HUES64 (cell line): ENCODE measurements at regions not wholly inside any gene's neighbourhood (a gene's known extent, or its start where the extent isn't known, plus 50 kb on each side); places are given as distances from the start of the nearest gene placed in this dataset.

ENCODE experiments used
- H3K27ac ChIP-seq: 2 replicates; pipeline ENCODE4 v1.7.0; 2013; ENCODE audit warnings: low read depth, low read length, inconsistent platforms
- H3K27me3 ChIP-seq: 2 replicates; pipeline ENCODE4 v1.6.1; 2013; ENCODE audit warnings: mild to moderate bottlenecking, low read length; ENCODE audit not compliant: insufficient read depth
- H3K36me3 ChIP-seq: 2 replicates; pipeline ENCODE4 v1.6.1; 2013; ENCODE audit warnings: mild to moderate bottlenecking, low read length; ENCODE audit not compliant: insufficient read depth
- H3K4me1 ChIP-seq: 2 replicates; pipeline ENCODE4 v1.6.1; 2013; ENCODE audit warnings: mild to moderate bottlenecking, low read length, moderate library complexity; ENCODE audit not compliant: insufficient read depth
- H3K4me3 ChIP-seq: 2 replicates; pipeline ENCODE4 v1.5.1; 2013; ENCODE audit warnings: mild to moderate bottlenecking, low read length, moderate library complexity
- H3K9ac ChIP-seq: 2 replicates; pipeline ENCODE4 v1.6.1; 2013; ENCODE audit warnings: mild to moderate bottlenecking, low read depth, low read length
- H3K9me3 ChIP-seq: 2 replicates; pipeline ENCODE4 v1.6.1; 2013; ENCODE audit warnings: low read depth, low read length; ENCODE audit not compliant: insufficient read depth
- WGBS: fragments of 150-250, 120-280 bp; methylation state at CpG from one replicate; pipeline ENCODE4 v1.1.7; 2013; ENCODE audit warnings: missing lambda C conversion rate; 5-methylcytosine and 5-hydroxymethylcytosine counted together

DNA sequence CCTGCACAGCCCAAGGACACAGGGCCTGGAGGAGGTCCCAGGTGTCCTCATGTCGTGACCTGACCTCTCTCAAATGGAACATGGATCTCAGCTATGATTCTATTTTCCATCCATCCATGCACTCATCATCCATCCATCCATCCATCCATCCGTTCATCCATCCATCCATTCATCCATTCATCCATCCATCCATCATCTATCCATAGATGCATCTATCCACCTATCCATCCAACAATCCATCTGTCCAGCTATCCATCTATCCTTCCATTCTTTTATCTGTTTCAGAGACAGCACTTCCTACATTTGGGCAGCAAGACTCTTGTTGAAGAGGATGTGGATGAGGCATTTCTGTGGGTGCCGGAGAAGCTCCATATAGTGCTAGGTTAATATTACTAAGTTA lies 86.7 kb downstream of the SCGB2B2 start:
- WGBS = 66% methylated on average over 2 of the region's 3 CpGs
- peaks cover 10% of the 10 kb centered on the region; the same call in 1 of the 2 replicates for H3K9me3 ChIP-seq

DNA sequence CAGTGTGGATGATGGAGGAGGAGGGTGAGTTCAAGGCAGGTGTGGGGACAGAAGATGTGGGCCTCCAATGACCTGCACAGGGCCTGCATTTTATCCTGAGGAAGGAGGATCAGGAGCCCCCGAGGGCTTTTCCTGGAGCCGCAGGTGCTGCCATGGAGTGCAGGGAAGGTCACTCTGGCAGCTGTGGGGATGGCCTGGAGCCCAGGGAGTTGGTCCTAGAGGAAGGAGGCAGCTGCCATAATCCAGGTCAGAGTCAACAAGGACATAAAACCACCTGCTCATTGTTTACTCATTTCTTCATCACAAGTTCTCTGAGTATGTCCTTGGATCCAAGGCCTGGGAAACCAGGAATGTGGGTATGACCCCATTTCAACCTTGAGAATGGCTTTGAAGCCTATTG lies 87.2 kb downstream of the SCGB2B2 start:
- 89% methylated on average over 2 of the region's 2 CpGs for WGBS
- Histone ChIP-seq H3K27me3 (no peaks in the 10 kb centered on the region), H3K9me3 (peaks cover 10% of the 10 kb centered on the region; the same call in 1 of the 2 replicates), H3K9ac (no peak overlapping the region), H3K36me3 (no peaks in the 10 kb centered on the region), H3K27ac (no peak overlapping the region), H3K4me3 (no peak overlapping the region), H3K4me1 (no peaks in the 10 kb centered on the region)

More for the DNA sequence above, 86.7 kb downstream of the SCGB2B2 start:
- Histone ChIP-seq H3K9ac (no peak overlapping the region), H3K4me1 (no peaks in the 10 kb centered on the region), H3K27ac (no peak overlapping the region), H3K27me3 (no peaks in the 10 kb centered on the region), H3K36me3 (no peaks in the 10 kb centered on the region), H3K4me3 (no peak overlapping the region)

DNA sequence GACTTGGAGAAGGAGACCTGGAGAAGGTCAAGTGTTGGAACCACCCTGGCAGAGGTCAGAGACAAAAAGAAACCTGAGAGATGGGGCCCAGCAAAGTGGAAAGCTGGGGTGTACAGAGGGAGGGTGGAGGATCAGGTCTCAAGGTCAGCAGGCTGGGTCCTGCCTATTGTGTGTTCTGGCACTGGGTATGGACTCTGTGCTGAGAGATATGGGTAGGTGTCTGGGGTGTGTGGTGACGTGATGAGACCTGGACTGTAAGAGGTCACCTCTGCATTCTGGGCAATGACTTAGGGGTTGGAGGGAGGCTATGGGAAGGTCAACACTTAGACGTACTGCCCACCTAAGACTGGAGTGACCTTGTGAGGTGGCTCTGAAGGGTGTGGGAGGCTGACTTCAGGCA lies 88.1 kb downstream of the SCGB2B2 start:
- no peaks in the 10 kb centered on the region for H3K27me3 ChIP-seq
- no peak overlapping the region for H3K27ac ChIP-seq
- H3K4me3 ChIP-seq = no peak overlapping the region
- H3K36me3 ChIP-seq = no peaks in the 10 kb centered on the region
- no peaks in the 10 kb centered on the region for H3K4me1 ChIP-seq
- H3K9me3 ChIP-seq = peaks cover 10% of the 10 kb centered on the region; the same call in 1 of the 2 replicates
- WGBS = 87% methylated on average over 2 of the region's 2 CpGs
- no peak overlapping the region for H3K9ac ChIP-seq

DNA sequence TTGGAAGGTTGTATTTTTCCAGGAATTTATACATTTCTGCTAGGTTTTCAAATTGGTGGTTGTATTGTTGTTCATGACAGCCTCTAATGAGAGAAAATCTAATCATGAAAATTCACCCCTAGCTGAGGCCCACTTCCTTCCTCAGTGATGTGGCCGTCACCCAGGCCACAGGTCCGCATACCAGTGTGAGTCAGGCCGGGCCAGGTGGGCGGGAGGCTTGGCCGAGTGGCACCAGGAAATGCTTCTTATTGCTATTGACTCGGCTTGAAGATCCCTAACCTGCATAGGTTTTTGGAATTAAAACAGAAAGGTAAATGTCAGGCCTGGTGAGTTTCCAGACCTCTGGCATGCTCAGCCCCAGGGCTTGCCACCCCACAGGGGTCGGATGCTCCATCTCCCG lies 88.7 kb downstream of the SCGB2B2 start:
- WGBS = 81% methylated on average over 8 of the region's 8 CpGs
- peaks cover 10% of the 10 kb centered on the region; the same call in 1 of the 2 replicates for H3K9me3 ChIP-seq
- no peak overlapping the region for H3K4me3 ChIP-seq

DNA sequence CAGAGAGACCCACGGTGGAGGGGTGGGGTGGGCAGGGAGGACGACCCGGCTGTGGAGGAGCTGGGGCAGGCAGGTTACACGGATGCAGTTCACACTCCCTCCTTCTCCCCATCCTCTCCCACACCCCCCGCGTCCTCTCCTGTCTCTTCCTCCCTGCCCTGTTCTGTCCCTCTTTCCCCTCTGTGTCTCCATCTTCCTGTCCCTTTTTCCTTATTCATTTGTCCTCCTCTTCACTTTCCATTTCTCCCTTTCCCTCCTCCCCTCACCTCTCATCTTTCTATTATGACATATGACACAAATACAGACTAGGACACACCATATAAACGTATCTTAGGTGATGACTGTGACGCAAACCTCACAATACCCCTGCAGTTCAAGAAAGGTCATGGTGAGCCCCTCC lies 96.6 kb downstream of the SCGB2B2 start:
- no peaks in the 10 kb centered on the region for H3K4me1 ChIP-seq
- no peak overlapping the region for H3K9ac ChIP-seq
- no peak overlapping the region for H3K4me3 ChIP-seq
- no peaks in the 10 kb centered on the region for H3K36me3 ChIP-seq
- 72% methylated on average over 8 of the region's 8 CpGs for WGBS
- no peak overlapping the region for H3K27ac ChIP-seq
- H3K9me3 ChIP-seq = no peaks in the 10 kb centered on the region
- peaks cover 33% of the 10 kb centered on the region for H3K27me3 ChIP-seq

More for the DNA sequence above, 88.7 kb downstream of the SCGB2B2 start:
- Histone ChIP-seq H3K4me1 (no peaks in the 10 kb centered on the region), H3K27me3 (no peaks in the 10 kb centered on the region), H3K36me3 (no peaks in the 10 kb centered on the region), H3K27ac (no peak overlapping the region), H3K9ac (no peak overlapping the region)

DNA sequence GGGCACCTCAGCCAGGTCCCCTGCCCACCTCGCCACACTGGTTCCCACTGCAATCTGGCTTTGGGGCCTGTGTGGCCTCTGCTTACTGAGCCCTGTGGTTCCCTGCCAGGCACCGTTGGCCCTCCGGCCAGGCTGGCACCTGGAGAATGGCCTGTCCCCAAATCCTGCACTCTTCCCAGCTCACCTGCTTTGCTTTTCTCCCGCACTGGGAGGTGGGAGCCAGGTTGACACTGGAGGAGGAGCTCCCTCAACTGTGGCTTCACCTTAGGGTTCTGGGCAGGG lies 97.0 kb downstream of the SCGB2B2 start:
- no peaks in the 10 kb centered on the region for H3K4me1 ChIP-seq
- H3K9ac ChIP-seq = no peak overlapping the region
- no peaks in the 10 kb centered on the region for H3K9me3 ChIP-seq
- H3K27me3 ChIP-seq = peaks cover 33% of the 10 kb centered on the region
- no peak overlapping the region for H3K4me3 ChIP-seq
- no peaks in the 10 kb centered on the region for H3K36me3 ChIP-seq
- WGBS = 88% methylated on average over 4 of the region's 4 CpGs
- H3K27ac ChIP-seq = no peak overlapping the region

DNA sequence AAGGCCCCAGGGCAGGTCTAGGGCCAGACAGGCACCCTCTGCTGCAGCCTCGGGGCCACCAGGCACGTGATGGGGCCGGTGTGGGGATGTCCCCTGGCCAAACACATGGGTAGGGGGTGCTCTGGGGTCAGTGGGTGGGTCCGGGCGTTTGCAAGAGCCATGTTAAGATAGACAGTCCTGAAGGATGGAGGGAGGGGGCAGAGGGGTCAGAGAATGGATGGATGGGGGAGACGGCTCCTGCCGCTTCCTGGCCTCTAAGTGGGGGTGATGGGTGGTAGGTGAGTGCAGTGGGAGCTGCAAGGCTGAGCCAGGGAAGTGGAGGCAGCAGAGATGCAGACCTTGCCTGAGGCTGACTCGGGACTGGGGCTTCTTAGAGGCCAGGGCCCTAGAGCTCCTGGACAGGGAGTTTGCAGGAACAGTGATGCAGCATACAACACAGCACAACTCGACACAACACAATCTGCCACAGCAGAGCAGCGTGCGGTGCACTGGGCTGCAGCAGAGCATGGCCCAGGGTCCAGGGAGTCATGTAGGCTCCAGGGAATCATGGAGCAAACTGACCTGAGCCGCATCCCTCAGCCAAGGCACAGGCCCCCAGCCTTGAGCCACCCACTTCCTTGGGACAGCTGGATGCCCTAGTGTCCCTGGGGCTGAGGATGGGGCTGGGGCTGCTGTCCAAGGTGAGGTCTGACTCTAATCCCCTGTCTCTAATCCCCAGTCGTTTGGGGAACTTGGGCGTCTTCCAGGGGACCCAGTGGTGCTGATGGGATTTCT lies 97.5 kb downstream of the SCGB2B2 start:
- H3K4me1 ChIP-seq = no peaks in the 10 kb centered on the region
- no peak overlapping the region for H3K27ac ChIP-seq
- no peak overlapping the region for H3K9ac ChIP-seq
- no peak overlapping the region for H3K4me3 ChIP-seq
- no peaks in the 10 kb centered on the region for H3K36me3 ChIP-seq
- WGBS = 83% methylated on average over 14 of the region's 14 CpGs
- no peaks in the 10 kb centered on the region for H3K9me3 ChIP-seq
- H3K27me3 ChIP-seq = peaks cover 33% of the 10 kb centered on the region

DNA sequence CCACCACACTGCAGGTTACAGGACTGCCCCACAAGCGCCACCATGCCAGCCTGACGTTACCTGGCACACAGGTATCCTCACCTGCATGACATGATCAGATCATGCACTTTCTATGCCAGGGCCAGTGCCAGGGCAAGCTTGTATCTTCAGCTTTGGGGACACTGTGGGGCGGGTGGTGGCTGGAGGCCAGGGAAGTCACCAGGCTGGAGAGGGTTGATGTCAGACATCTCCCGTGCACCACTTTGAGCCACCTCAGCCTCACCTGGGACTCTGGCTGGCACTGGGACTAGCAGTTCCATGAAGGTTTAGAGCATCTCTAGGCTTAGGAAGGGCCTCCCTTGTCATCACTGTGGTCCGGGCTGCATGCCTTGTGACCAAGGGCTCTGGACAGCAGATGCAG lies 97.2 kb downstream of the WTIP start:
- Histone ChIP-seq H3K36me3 (no peaks in the 10 kb centered on the region), H3K9ac (no peak overlapping the region), H3K27ac (no peak overlapping the region), H3K9me3 (no peaks in the 10 kb centered on the region), H3K4me1 (no peaks in the 10 kb centered on the region), H3K4me3 (no peak overlapping the region), H3K27me3 (peaks cover 33% of the 10 kb centered on the region)
- 90% methylated on average over 5 of the region's 5 CpGs for WGBS

DNA sequence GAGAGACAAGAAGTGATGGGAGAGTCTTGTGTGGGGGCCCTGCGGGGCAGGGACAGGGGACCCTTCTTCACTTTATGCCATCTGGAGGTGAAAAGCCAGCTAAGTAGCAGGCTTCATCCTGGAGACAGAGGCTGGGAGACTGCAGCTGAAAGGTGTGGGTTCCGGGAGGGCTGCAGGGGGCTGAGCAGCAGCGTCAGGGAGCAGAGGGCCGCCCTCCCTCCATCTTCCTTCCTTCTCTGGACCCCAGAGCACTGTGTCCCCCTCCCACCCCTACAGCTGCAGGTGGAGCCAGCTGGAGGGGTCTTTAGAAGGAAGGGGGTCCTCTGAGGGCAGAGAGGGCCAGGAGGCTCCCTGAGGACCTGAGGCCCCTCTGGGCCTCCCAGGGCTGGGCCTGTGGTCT lies 96.6 kb downstream of the WTIP start:
- peak overlapping the region; percentile 58 for H3K4me3 ChIP-seq
- whole genome bisulfite sequencing = 86% methylated on average over 3 of the region's 4 CpGs
- H3K4me1 ChIP-seq = no peaks in the 10 kb centered on the region
- peaks cover 33% of the 10 kb centered on the region for H3K27me3 ChIP-seq
- no peaks in the 10 kb centered on the region for H3K9me3 ChIP-seq
- no peaks in the 10 kb centered on the region for H3K36me3 ChIP-seq
- H3K9ac ChIP-seq = no peak overlapping the region; the same call in 1 of the 2 replicates
- H3K27ac ChIP-seq = no peak overlapping the region

DNA sequence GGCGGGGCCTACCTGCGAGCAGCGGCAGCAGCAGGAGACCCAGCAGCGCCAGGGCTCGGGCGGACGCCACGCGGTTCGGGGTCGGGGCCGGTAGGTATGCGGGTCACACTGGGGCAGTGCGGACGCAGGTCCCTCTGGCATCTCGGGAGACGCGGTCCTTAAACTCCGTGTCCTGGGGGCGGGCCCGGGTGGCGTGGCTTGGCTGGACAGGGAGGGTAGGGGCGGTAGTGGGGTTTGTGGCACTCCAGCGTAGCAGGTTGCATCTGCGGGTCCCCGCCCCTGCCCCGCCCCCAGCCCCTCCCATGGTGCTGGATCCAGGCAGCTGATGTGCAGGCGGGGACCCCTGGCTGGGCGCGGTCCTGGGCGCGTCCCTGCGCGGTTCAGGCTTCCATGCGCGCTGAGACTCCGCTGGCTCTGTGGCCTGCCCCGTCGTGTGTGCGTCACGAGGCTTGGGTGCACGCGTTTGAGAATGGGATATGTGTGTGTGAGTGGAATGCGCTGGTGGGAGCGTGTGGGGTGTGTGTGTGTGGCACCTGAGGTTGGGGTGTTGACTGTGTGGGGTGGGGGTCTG lies 96.1 kb downstream of the WTIP start:
- peaks cover 33% of the 10 kb centered on the region for H3K27me3 ChIP-seq
- 13% methylated on average over 45 of the region's 45 CpGs for WGBS
- no peaks in the 10 kb centered on the region for H3K36me3 ChIP-seq
- H3K9ac ChIP-seq = peak overlapping the region; percentile 37; the same call in 1 of the 2 replicates
- H3K27ac ChIP-seq = no peak overlapping the region
- peak overlapping the region; percentile 58 for H3K4me3 ChIP-seq
- no peaks in the 10 kb centered on the region for H3K4me1 ChIP-seq
- no peaks in the 10 kb centered on the region for H3K9me3 ChIP-seq

DNA sequence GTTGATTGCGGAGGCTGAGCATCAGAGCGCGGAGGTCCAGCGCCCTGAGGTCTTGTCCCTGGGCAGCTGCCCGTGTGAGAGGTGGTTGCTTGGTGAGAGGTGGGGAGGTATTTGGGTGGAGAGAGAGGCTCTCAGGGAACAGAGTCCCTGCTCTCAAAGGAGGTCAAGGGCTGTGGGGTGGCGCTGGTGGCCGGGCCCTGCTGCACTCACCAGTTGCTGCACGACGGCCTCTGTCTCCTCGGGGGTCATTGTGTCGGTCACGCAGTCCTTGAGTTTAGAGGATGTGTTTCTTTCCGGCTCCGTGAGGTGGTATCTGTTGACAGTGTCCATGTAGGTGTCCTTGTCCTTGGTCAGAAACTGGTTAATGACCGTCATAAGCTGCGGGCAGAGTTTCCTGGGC lies 95.5 kb downstream of the WTIP start:
- H3K4me1 ChIP-seq = no peaks in the 10 kb centered on the region
- H3K36me3 ChIP-seq = no peaks in the 10 kb centered on the region
- 57% methylated on average over 16 of the region's 16 CpGs for WGBS
- H3K27ac ChIP-seq = no peak overlapping the region
- H3K9ac ChIP-seq = peak overlapping the region; percentile 37; the same call in 1 of the 2 replicates
- H3K27me3 ChIP-seq = peaks cover 33% of the 10 kb centered on the region
- peak overlapping the region; percentile 58 for H3K4me3 ChIP-seq
- H3K9me3 ChIP-seq = no peaks in the 10 kb centered on the region; the same call in 1 of the 2 replicates
